Gastrocnemius medialis (tissue), 4 donors: ENCODE measurements at regions not wholly inside any gene's neighbourhood (a gene's known extent, or its start where the extent isn't known, plus 50 kb on each side); places are given as distances from the start of the nearest gene placed in this dataset.

Experiments
- ATAC-seq, 2 donors: fragments of 150-250 bp; one replicate each; pipeline ENCODE4 v1.9.1; 2016
- DNase-seq, 2 donors: peaks; one replicate each; pipeline ENCODE4 v3.0.0-alpha.2; 2019
- H3K27ac ChIP-seq, 4 donors: fragments of 200-600 bp; sonication (generic); 1 replicate in 1 of 4; 2 replicates in 3 of 4; pipeline ENCODE4 v1.5.1; 2016 to 2018; ENCODE audit warnings: mild to moderate bottlenecking in 2 of 4, moderate library complexity in 1 of 4
- H3K27me3 ChIP-seq, 3 donors: fragments of 200-600 bp; sonication (generic) in 2 of 3; 1 replicate in 1 of 3; 2 replicates in 2 of 3; pipeline versions ENCODE4 v1.5.1 to v1.6.0; 2016 to 2019; ENCODE audit warnings: mild to moderate bottlenecking in 1 of 3, moderate library complexity in 1 of 3
- H3K36me3 ChIP-seq, 2 donors: fragments of 200-600 bp; sonication (generic) in 1 of 2; one replicate each; pipeline ENCODE4 v1.5.1; 2017 to 2018
- H3K4me1 ChIP-seq, 2 donors: fragments of 200-600 bp; sonication (generic) in 1 of 2; one replicate each; pipeline ENCODE4 v1.5.1; 2016 to 2017; ENCODE audit warnings: mild to moderate bottlenecking in 2 of 2
- H3K4me3 ChIP-seq, 4 donors: fragments of 200-600 bp; sonication (generic) in 3 of 4; 1 replicate in 1 of 4; 2 replicates in 3 of 4; pipeline ENCODE4 v1.5.1; 2016 to 2019; ENCODE audit warnings: mild to moderate bottlenecking in 2 of 4
- H3K9me3 ChIP-seq, 3 donors: fragments of 200-600 bp; sonication (generic) in 2 of 3; 1 replicate in 1 of 3; 2 replicates in 2 of 3; pipeline ENCODE4 v1.5.1; 2016 to 2019
- POLR2A ChIP-seq, 2 donors: fragments of 450-650 bp; IDR thresholded peaks; one replicate each; pipeline ENCODE4 v1.6.1; 2017; ENCODE audit warnings: antibody characterized with exemption in 2 of 2, mild to moderate bottlenecking in 2 of 2, moderate library complexity in 2 of 2
- in situ Hi-C, 4 donors: fragments of 200-750 bp; cut with MboI; loops; one replicate each; pipeline versions ENCODE4 v1.15.0 to v1.8.0; 2017; ENCODE audit warnings: low sequenced_read_pairs in 4 of 4
- intact Hi-C: fragments of 100-400 bp; cut with DNase I; formaldehyde crosslinking; loops from one replicate; pipeline ENCODE4 v1.15.1; 2023; ENCODE audit warnings: low total_unique reads
- TF ChIP-seq, protein P1 (sequence below), 5 experiments: fragments of 450-650 bp in 3 of 5; fragments of 200-600 bp in 2 of 5; sonication (generic) in 2 of 5; IDR thresholded peaks in 4 of 5; conservative IDR thresholded peaks in 1 of 5; 1 replicate in 4 of 5; 2 replicates in 1 of 5; pipeline ENCODE4 v1.5.1; 2016 to 2019; ENCODE audit warnings: antibody characterized with exemption in 5 of 5, mild to moderate bottlenecking in 3 of 5, moderate library complexity in 3 of 5

DNA sequence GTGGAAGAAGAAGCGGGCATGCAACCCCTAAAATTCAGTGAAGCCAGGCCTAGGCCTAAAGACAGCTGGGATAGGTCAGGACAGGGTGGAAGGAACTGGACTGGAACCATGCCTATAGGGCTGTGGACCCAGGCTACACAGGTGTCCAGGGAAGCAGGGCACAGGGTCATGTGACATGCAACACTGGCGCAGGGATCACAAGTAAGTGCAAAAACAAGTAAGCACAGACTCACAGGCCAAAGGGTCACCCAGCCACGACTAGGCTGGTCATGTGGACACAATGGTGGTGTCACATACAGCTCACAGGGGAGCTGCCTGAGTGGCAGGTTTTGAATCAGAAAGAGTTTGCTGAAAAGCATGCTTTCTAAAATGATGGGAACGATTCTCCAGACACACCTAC, 195.7 kb downstream of the SPTSSA start:
- peaks cover 0 to 3% (median 0%) of the 10 kb centered on the region in 3 donors for H3K9me3 ChIP-seq
- no peak for ATAC-seq
- H3K4me3 ChIP-seq, result no peak overlapping the region
- no peak for DNase-seq
- TF ChIP-seq, protein P1, sequence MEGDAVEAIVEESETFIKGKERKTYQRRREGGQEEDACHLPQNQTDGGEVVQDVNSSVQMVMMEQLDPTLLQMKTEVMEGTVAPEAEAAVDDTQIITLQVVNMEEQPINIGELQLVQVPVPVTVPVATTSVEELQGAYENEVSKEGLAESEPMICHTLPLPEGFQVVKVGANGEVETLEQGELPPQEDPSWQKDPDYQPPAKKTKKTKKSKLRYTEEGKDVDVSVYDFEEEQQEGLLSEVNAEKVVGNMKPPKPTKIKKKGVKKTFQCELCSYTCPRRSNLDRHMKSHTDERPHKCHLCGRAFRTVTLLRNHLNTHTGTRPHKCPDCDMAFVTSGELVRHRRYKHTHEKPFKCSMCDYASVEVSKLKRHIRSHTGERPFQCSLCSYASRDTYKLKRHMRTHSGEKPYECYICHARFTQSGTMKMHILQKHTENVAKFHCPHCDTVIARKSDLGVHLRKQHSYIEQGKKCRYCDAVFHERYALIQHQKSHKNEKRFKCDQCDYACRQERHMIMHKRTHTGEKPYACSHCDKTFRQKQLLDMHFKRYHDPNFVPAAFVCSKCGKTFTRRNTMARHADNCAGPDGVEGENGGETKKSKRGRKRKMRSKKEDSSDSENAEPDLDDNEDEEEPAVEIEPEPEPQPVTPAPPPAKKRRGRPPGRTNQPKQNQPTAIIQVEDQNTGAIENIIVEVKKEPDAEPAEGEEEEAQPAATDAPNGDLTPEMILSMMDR (IDR thresholded peaks at IDR 0.05 in 4 of 5, conservative IDR thresholded peaks at IDR 0.05 in 1 of 5), result no peak
- no peak for TF ChIP-seq POLR2A (IDR thresholded peaks at IDR 0.05)
- in situ Hi-C loops, result no loop called here
- no peaks in the 10 kb centered on the region for H3K27me3 ChIP-seq
- no peaks in the 10 kb centered on the region for H3K36me3 ChIP-seq
- intact Hi-C loops, result no loop called here
- H3K27ac ChIP-seq, result no peak overlapping the region
- H3K4me1 ChIP-seq, result no peaks in the 10 kb centered on the region

DNA sequence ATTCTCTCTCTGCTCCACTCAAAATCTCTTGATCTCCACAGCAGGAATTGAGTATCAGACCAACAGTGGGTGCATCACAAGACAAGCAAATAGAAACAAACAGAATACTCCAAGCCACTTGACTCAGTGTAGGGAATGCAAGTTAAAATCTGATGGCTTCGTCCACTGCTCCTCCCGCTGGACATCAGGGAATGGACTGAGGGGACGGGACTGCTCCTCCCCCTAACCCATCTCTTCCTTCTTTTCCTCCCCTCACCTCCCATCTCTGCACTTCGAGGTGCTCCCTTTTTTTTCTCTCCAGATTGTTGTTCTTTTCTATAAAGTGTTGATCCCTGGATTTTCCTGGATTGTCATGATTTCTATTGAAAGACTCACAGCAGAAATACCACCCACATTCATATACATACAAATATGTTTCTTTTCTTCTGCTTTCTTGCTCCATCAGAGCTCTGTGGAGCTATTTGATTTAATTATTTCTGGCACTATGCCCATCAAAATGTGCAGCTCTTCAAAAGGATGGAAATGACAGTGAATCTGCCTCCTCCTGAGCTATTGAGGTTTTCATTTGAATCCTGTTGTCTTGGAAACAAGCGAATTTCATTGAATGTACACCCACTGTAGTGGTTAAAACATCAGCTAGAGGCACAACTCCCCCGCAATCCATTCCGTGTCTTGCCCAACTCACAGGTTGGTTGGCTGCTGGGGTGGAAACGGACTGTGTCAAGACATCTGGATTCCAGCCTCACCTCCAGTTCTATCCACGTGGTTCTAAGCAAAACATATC, 199.7 kb downstream of the SPTSSA start:
- no peak for DNase-seq
- in situ Hi-C loops, result no loop called here
- Histone ChIP-seq H3K9me3 (no peaks in the 10 kb centered on the region), H3K27me3 (no peaks in the 10 kb centered on the region), H3K4me1 (no peaks in the 10 kb centered on the region), H3K36me3 (no peaks in the 10 kb centered on the region), H3K4me3 (no peak overlapping the region), H3K27ac (no peak overlapping the region)
- TF ChIP-seq, protein P1 (IDR thresholded peaks at IDR 0.05 in 4 of 5, conservative IDR thresholded peaks at IDR 0.05 in 1 of 5), result no peak
- TF ChIP-seq POLR2A (IDR thresholded peaks at IDR 0.05), result no peak
- no peak for ATAC-seq
- intact Hi-C loops, result no loop called here

DNA sequence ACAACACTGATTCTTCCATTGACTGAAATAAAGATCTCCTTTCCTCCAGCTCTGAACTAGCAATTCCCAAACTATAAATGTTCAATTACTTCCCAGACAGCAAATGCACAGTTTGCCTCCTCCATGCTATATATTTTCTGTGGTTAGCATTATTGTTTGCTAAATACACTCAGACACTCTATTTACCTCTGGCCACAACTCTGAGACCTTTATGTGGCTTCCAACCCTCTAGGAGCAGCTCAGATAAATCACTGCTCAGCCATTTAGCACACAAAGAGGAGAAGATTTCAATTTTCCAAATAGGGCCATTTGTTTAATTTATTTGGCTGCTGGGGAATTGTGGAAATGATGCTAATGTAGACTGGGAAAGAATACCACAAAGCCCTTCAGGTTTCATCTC, 202.0 kb downstream of the SPTSSA start:
- no peaks in the 10 kb centered on the region for H3K36me3 ChIP-seq
- in situ Hi-C loops, result no loop called here
- H3K27ac ChIP-seq, result no peak overlapping the region
- H3K9me3 ChIP-seq, result no peaks in the 10 kb centered on the region
- intact Hi-C loops, result no loop called here
- H3K4me1 ChIP-seq, result no peaks in the 10 kb centered on the region
- no peak overlapping the region for H3K4me3 ChIP-seq
- ATAC-seq, result no peak
- no peak for TF ChIP-seq POLR2A (IDR thresholded peaks at IDR 0.05)
- TF ChIP-seq, protein P1 (IDR thresholded peaks at IDR 0.05 in 4 of 5, conservative IDR thresholded peaks at IDR 0.05 in 1 of 5), result no peak
- DNase-seq, result no peak
- H3K27me3 ChIP-seq, result no peaks in the 10 kb centered on the region

DNA sequence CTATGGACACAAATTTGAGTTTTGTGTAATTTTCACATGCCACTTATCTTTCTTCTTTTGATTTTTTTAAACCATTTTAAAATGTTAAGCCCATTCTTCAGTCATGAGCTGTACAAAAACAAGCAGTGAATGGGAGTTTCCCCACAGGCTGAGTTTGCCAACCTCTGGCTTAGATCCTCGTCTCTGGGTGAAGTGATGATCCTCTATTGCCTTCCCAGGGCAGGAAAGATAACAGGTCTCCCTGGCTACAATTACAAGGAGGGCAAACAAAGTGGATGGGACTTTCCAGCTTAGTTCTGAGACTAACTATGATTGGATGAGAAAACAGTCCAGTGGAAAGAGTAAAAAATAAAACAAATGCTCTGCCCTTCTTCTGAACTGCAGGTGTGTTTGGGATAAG, 203.7 kb downstream of the SPTSSA start:
- H3K9me3 ChIP-seq, result no peaks in the 10 kb centered on the region
- in situ Hi-C loops (no loop called here), intact Hi-C loops (no loop called here)
- H3K4me3 ChIP-seq, result no peak overlapping the region
- H3K36me3 ChIP-seq, result no peaks in the 10 kb centered on the region
- no peaks in the 10 kb centered on the region for H3K27me3 ChIP-seq
- ATAC-seq, result no peak
- H3K4me1 ChIP-seq, result no peaks in the 10 kb centered on the region
- no peak for TF ChIP-seq POLR2A (IDR thresholded peaks at IDR 0.05)
- TF ChIP-seq, protein P1 (IDR thresholded peaks at IDR 0.05 in 4 of 5, conservative IDR thresholded peaks at IDR 0.05 in 1 of 5), result no peak
- DNase-seq, result no peak
- no peak overlapping the region for H3K27ac ChIP-seq

DNA sequence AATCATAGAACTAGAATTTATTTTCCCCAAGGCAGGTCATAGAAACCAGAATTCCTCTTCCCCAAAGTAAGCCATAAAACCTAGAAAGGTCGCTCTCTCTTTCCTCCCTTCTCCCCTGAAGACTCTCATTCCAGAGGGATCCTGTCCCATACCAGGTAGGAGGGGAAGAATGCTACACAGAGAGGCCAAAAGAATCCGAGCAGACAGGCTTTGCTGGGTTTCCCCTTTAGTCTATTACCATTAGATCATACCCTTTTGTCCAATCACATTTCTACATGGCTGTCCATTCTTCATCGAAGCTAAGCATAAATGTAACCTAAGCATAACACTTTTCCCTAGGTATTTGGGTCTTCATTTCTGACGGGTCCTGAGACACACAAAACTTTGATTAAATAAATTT, 204.5 kb downstream of the SPTSSA start:
- Histone ChIP-seq H3K9me3 (no peaks in the 10 kb centered on the region), H3K4me3 (no peak overlapping the region), H3K4me1 (no peaks in the 10 kb centered on the region), H3K36me3 (no peaks in the 10 kb centered on the region), H3K27ac (no peak overlapping the region), H3K27me3 (no peaks in the 10 kb centered on the region)
- intact Hi-C loops (no loop called here), in situ Hi-C loops (no loop called here)
- TF ChIP-seq, protein P1 (IDR thresholded peaks at IDR 0.05 in 4 of 5, conservative IDR thresholded peaks at IDR 0.05 in 1 of 5), result no peak
- TF ChIP-seq POLR2A (IDR thresholded peaks at IDR 0.05), result no peak
- ATAC-seq (no peak), DNase-seq (no peak)
